ENCODE measurements at regions not wholly inside any gene's neighbourhood (a gene's known extent, or its start where the extent isn't known, plus 50 kb on each side); places are given as distances from the start of the nearest gene placed in this dataset.

DNA sequence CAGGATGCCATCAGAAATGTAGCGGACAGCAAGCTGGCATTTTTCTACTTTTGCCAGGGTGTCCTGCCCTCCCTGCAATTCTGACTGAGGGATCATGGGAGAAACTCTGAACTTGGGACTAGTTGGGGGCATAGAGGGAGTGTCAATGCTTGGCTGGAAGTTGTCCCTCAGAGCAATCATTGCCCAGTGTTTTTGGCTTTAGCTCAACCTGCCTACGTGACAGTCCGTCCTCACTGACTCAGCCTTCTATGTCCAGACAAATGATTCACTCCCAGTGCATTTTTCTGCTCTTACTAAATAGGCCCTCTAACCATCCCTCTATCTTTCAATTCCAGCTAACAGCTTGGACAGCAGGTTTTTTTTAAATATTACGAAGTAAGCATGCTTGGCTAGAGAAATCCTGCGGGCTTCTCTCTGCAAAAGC lies 627.4 kb downstream of the TLR4 start:
- Histone ChIP-seq H4K20me1 (ENCODE audit: insufficient read depth, low read depth, low read length) (no peaks in the 10 kb centered on the region), H3K9ac (ENCODE audit: low read length) (no peak overlapping the region), H3K27me3 (ENCODE audit: low read length) (no peaks in the 10 kb centered on the region), H3K79me2 (ENCODE audit: low read length) (no peaks in the 10 kb centered on the region), H3K4me3 (ENCODE audit: low read length) (no peak overlapping the region), H3K27ac (ENCODE audit: low read length) (no peak overlapping the region), H2AFZ (ENCODE audit: low read length) (no peak overlapping the region), H3K9me2 (replicated peaks; ENCODE audit: insufficient read depth, low read length) (no peaks in the 10 kb centered on the region), H3K4me2 (ENCODE audit: low read depth, low read length, poor library complexity, severe bottlenecking) (no peak overlapping the region), H3K4me1 (ENCODE audit: low read length) (no peaks in the 10 kb centered on the region), H3K9me3 (ENCODE audit: low read length) (no peaks in the 10 kb centered on the region; the same call in 1 of the 2 replicates), H3K36me3 (ENCODE audit: insufficient read depth, low read length) (no peaks in the 10 kb centered on the region)
- no peak for DNase-seq

GRCh38 chr9:118336250-118336942 lies 632.2 kb downstream of the TLR4 start:
- H3K4me2 ChIP-seq (ENCODE audit: low read depth, low read length, poor library complexity, severe bottlenecking) = no peak overlapping the region
- H3K79me2 ChIP-seq (ENCODE audit: low read length) = no peaks in the 10 kb centered on the region
- peaks cover 3% of the 10 kb centered on the region; the same call in 1 of the 2 replicates for H3K9me3 ChIP-seq (ENCODE audit: low read length)
- no peaks in the 10 kb centered on the region for H3K27me3 ChIP-seq (ENCODE audit: low read length)
- H3K4me1 ChIP-seq (ENCODE audit: low read length) = no peaks in the 10 kb centered on the region
- H3K9me2 ChIP-seq (replicated peaks; ENCODE audit: insufficient read depth, low read length) = no peaks in the 10 kb centered on the region
- H2AFZ ChIP-seq (ENCODE audit: low read length) = no peak overlapping the region
- no peak for DNase-seq
- no peaks in the 10 kb centered on the region for H4K20me1 ChIP-seq (ENCODE audit: insufficient read depth, low read depth, low read length)
- H3K9ac ChIP-seq (ENCODE audit: low read length) = no peak overlapping the region
- no peak overlapping the region for H3K27ac ChIP-seq (ENCODE audit: low read length)
- H3K4me3 ChIP-seq (ENCODE audit: low read length) = no peak overlapping the region
- no peaks in the 10 kb centered on the region for H3K36me3 ChIP-seq (ENCODE audit: insufficient read depth, low read length)

DNA sequence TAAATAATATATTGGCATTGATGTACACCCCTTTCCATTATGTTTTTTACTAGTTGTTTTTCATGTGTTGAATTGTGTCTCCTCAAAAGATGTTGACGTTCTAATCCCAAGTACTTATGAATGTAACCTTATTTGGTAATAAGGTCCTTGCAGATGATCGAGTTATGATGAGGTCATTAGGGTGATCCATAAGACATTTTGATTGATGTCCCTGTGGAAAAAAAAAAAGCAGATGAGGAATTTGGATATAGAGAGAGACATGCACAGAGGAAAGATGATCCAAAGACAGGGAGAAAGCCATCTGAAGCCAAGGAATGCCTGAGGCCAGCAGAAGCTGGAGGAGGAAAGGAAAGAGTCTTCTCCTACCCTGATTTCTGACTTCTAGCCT lies 632.7 kb downstream of the TLR4 start:
- peaks cover 3% of the 10 kb centered on the region; the same call in 1 of the 2 replicates for H3K9me3 ChIP-seq (ENCODE audit: low read length)
- no peaks in the 10 kb centered on the region for H3K36me3 ChIP-seq (ENCODE audit: insufficient read depth, low read length)
- no peak for DNase-seq
- no peak overlapping the region for H3K4me3 ChIP-seq (ENCODE audit: low read length)
- H3K9ac ChIP-seq (ENCODE audit: low read length) = no peak overlapping the region
- H4K20me1 ChIP-seq (ENCODE audit: insufficient read depth, low read depth, low read length) = no peaks in the 10 kb centered on the region
- H3K4me2 ChIP-seq (ENCODE audit: low read depth, low read length, poor library complexity, severe bottlenecking) = no peak overlapping the region
- H3K79me2 ChIP-seq (ENCODE audit: low read length) = no peaks in the 10 kb centered on the region
- H3K9me2 ChIP-seq (replicated peaks; ENCODE audit: insufficient read depth, low read length) = no peaks in the 10 kb centered on the region
- no peaks in the 10 kb centered on the region for H3K27me3 ChIP-seq (ENCODE audit: low read length)
- H3K27ac ChIP-seq (ENCODE audit: low read length) = no peak overlapping the region
- no peaks in the 10 kb centered on the region for H3K4me1 ChIP-seq (ENCODE audit: low read length)
- no peak overlapping the region for H2AFZ ChIP-seq (ENCODE audit: low read length)

GRCh38 chr9:118360036-118360435 lies 655.8 kb downstream of the TLR4 start:
- H2AFZ ChIP-seq (ENCODE audit: low read length) = no peak overlapping the region
- no peak overlapping the region for H3K4me2 ChIP-seq (ENCODE audit: low read depth, low read length, poor library complexity, severe bottlenecking)
- DNase-seq = no peak
- no peaks in the 10 kb centered on the region for H3K36me3 ChIP-seq (ENCODE audit: insufficient read depth, low read length)
- H4K20me1 ChIP-seq (ENCODE audit: insufficient read depth, low read depth, low read length) = no peaks in the 10 kb centered on the region
- H3K4me1 ChIP-seq (ENCODE audit: low read length) = no peaks in the 10 kb centered on the region
- H3K27ac ChIP-seq (ENCODE audit: low read length) = no peak overlapping the region
- no peak overlapping the region for H3K9ac ChIP-seq (ENCODE audit: low read length)
- H3K9me3 ChIP-seq (ENCODE audit: low read length) = peaks cover 14% of the 10 kb centered on the region
- no peaks in the 10 kb centered on the region for H3K9me2 ChIP-seq (replicated peaks; ENCODE audit: insufficient read depth, low read length)
- no peaks in the 10 kb centered on the region for H3K79me2 ChIP-seq (ENCODE audit: low read length)
- H3K4me3 ChIP-seq (ENCODE audit: low read length) = no peak overlapping the region
- no peaks in the 10 kb centered on the region for H3K27me3 ChIP-seq (ENCODE audit: low read length)

DNA sequence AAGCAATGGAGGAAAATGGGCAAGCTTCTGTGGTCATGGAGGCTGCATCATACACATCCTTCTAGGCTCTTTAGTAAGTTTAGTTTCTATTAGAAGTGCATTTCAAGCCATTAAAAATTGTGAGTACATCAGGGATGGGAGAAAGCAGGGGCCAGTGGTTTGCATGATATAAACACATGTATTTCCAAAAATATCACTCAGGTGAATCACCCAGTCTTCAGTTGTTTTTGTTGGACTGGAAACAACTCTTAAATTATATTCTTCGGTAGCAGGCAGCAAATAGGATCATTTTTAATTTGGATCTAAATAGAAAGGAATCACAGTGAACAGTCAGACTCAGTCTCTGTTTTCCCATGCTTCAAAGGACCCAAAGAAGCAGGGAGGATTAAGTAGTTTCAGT lies 657.9 kb downstream of the TLR4 start:
- H3K4me2 ChIP-seq (ENCODE audit: low read depth, low read length, poor library complexity, severe bottlenecking) = no peak overlapping the region
- H3K27ac ChIP-seq (ENCODE audit: low read length) = no peak overlapping the region
- no peak overlapping the region for H2AFZ ChIP-seq (ENCODE audit: low read length)

DNA sequence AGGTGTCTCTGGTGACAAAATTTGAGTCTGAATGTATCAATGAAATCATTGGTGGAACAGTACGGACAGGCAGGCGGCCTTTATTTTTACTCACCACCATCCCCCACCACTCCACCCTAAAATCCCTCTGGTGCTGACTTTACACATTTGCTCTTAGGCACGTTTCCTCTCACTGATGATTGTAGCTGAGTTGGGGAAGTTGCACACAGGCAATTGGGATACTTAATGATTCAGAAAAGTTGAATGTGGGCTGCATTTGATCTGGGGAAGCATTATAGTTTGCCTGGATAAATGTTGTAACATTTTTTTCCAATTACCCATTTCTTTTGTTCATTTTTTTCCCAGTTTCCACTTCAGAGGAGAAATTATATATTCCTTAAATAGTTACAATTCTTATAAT lies 658.4 kb downstream of the TLR4 start:
- H3K9me3 ChIP-seq (ENCODE audit: low read length) = peaks cover 14% of the 10 kb centered on the region
- H3K4me2 ChIP-seq (ENCODE audit: low read depth, low read length, poor library complexity, severe bottlenecking) = no peak overlapping the region
- H3K36me3 ChIP-seq (ENCODE audit: insufficient read depth, low read length) = no peaks in the 10 kb centered on the region
- H3K9ac ChIP-seq (ENCODE audit: low read length) = no peak overlapping the region
- H2AFZ ChIP-seq (ENCODE audit: low read length) = no peak overlapping the region
- H3K4me1 ChIP-seq (ENCODE audit: low read length) = no peaks in the 10 kb centered on the region
- no peaks in the 10 kb centered on the region for H4K20me1 ChIP-seq (ENCODE audit: insufficient read depth, low read depth, low read length)
- DNase-seq = no peak
- no peak overlapping the region for H3K27ac ChIP-seq (ENCODE audit: low read length)
- H3K4me3 ChIP-seq (ENCODE audit: low read length) = no peak overlapping the region
- H3K9me2 ChIP-seq (replicated peaks; ENCODE audit: insufficient read depth, low read length) = no peaks in the 10 kb centered on the region
- no peaks in the 10 kb centered on the region for H3K79me2 ChIP-seq (ENCODE audit: low read length)
- no peaks in the 10 kb centered on the region for H3K27me3 ChIP-seq (ENCODE audit: low read length)

More for the DNA sequence above, 657.9 kb downstream of the TLR4 start:
- no peaks in the 10 kb centered on the region for H3K36me3 ChIP-seq (ENCODE audit: insufficient read depth, low read length)
- peaks cover 14% of the 10 kb centered on the region for H3K9me3 ChIP-seq (ENCODE audit: low read length)
- H3K4me3 ChIP-seq (ENCODE audit: low read length) = no peak overlapping the region
- no peaks in the 10 kb centered on the region for H3K9me2 ChIP-seq (replicated peaks; ENCODE audit: insufficient read depth, low read length)
- no peak overlapping the region for H3K9ac ChIP-seq (ENCODE audit: low read length)
- H4K20me1 ChIP-seq (ENCODE audit: insufficient read depth, low read depth, low read length) = no peaks in the 10 kb centered on the region
- no peaks in the 10 kb centered on the region for H3K4me1 ChIP-seq (ENCODE audit: low read length)
- no peak for DNase-seq
- no peaks in the 10 kb centered on the region for H3K79me2 ChIP-seq (ENCODE audit: low read length)
- H3K27me3 ChIP-seq (ENCODE audit: low read length) = no peaks in the 10 kb centered on the region

DNA sequence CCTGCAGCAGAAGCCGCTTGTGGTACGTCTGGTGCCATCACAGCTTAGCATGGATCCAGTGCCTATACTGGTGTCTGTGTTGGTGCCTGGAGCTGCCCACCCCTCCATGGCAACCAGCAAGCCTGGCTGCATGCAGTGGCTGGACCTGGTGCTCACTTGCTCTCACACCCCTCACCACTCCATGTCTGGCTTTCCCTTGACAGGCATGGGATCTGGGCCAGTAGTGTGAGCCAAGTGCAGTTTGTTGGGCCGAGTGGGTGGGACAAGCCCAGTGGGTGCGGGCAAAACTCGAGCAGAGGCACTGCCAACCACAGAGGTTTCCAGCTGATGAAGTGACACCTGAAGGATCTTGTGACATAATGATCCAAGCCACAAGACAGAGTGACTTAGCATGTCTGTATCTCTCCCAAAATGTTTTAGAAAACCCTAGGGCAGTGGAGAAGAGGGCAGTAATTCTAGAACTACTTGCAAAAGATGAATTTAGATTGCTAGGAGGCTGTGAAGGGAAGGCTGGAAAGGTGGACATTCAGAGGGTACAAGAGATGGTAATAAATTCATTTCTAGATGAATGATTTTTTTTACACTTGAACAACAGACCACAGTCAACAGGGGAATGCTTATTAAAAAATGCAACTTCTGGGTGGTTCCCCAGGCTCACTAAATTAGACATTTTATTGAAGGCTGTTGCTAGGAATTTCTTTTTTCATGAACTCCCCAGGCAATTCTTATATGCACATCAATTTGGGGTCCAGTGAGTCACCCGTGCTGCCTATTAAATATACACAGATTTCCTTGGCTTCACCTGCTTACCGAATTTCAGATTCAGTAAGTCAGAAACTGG lies 660.3 kb downstream of the TLR4 start:
- no peak overlapping the region for H3K4me3 ChIP-seq (ENCODE audit: low read length)
- H3K9me2 ChIP-seq (replicated peaks; ENCODE audit: insufficient read depth, low read length) = no peaks in the 10 kb centered on the region
- no peaks in the 10 kb centered on the region for H3K27me3 ChIP-seq (ENCODE audit: low read length)
- no peaks in the 10 kb centered on the region for H3K36me3 ChIP-seq (ENCODE audit: insufficient read depth, low read length)
- no peaks in the 10 kb centered on the region for H4K20me1 ChIP-seq (ENCODE audit: insufficient read depth, low read depth, low read length)
- H3K79me2 ChIP-seq (ENCODE audit: low read length) = no peaks in the 10 kb centered on the region
- peaks cover 19% of the 10 kb centered on the region for H3K9me3 ChIP-seq (ENCODE audit: low read length)
- no peak overlapping the region for H3K4me2 ChIP-seq (ENCODE audit: low read depth, low read length, poor library complexity, severe bottlenecking)
- no peak for DNase-seq
- H3K27ac ChIP-seq (ENCODE audit: low read length) = no peak overlapping the region
- no peaks in the 10 kb centered on the region for H3K4me1 ChIP-seq (ENCODE audit: low read length)
- no peak overlapping the region for H2AFZ ChIP-seq (ENCODE audit: low read length)
- no peak overlapping the region for H3K9ac ChIP-seq (ENCODE audit: low read length)

- Histone ChIP-seq H2AFZ (ENCODE audit: low read length) (no peak overlapping the region), H3K4me3 (ENCODE audit: low read length) (no peak overlapping the region), H3K9me3 (ENCODE audit: low read length) (peaks cover 24% of the 10 kb centered on the region), H3K4me2 (ENCODE audit: low read depth, low read length, poor library complexity, severe bottlenecking) (no peak overlapping the region), H3K27ac (ENCODE audit: low read length) (no peak overlapping the region), H3K36me3 (ENCODE audit: insufficient read depth, low read length) (no peaks in the 10 kb centered on the region), H3K27me3 (ENCODE audit: low read length) (no peaks in the 10 kb centered on the region), H3K9ac (ENCODE audit: low read length) (no peak overlapping the region), H3K4me1 (ENCODE audit: low read length) (no peaks in the 10 kb centered on the region), H3K79me2 (ENCODE audit: low read length) (no peaks in the 10 kb centered on the region), H3K9me2 (replicated peaks; ENCODE audit: insufficient read depth, low read length) (no peaks in the 10 kb centered on the region), H4K20me1 (ENCODE audit: insufficient read depth, low read depth, low read length) (no peaks in the 10 kb centered on the region)
- no peak for DNase-seq
These were observed 662.0 kb downstream of the TLR4 start for GRCh38 chr9:118366228-118366627.
